ENCODE measurements at regions not wholly inside any gene's neighbourhood (a gene's known extent, or its start where the extent isn't known, plus 50 kb on each side); places are given as distances from the start of the nearest gene placed in this dataset.

DNA sequence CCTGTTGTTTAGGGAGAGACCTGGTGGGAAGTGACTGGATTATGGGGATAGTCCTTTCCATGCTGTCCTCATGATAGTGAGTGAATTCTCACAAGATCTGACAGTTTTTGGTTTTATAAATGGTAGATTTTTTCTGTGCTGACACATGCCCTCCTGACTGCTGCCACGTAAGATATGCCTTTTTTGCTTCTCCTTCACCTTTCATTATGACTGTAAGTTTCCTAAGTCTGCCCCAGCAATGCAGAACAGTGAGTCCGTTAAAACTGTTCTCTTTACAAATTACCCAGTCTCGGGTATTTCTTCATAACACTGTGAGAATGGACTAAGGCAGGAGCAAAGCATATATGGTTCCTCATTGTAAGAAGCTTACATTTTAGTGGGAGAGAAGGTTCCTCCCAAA is 1727.2 kb downstream of the NCAM2 start:
- in situ Hi-C loops (cut with MboI): no loop called here
- ChIA-PET CTCF (no interaction called here), RAD21 (ENCODE audit: unreplicated experiment) (no interaction called here), SMC1A (ENCODE audit: uncharacterized antibody, unreplicated experiment) (no interaction called here), POLR2A (no interaction called here)
- TF ChIP-seq, protein P1, sequence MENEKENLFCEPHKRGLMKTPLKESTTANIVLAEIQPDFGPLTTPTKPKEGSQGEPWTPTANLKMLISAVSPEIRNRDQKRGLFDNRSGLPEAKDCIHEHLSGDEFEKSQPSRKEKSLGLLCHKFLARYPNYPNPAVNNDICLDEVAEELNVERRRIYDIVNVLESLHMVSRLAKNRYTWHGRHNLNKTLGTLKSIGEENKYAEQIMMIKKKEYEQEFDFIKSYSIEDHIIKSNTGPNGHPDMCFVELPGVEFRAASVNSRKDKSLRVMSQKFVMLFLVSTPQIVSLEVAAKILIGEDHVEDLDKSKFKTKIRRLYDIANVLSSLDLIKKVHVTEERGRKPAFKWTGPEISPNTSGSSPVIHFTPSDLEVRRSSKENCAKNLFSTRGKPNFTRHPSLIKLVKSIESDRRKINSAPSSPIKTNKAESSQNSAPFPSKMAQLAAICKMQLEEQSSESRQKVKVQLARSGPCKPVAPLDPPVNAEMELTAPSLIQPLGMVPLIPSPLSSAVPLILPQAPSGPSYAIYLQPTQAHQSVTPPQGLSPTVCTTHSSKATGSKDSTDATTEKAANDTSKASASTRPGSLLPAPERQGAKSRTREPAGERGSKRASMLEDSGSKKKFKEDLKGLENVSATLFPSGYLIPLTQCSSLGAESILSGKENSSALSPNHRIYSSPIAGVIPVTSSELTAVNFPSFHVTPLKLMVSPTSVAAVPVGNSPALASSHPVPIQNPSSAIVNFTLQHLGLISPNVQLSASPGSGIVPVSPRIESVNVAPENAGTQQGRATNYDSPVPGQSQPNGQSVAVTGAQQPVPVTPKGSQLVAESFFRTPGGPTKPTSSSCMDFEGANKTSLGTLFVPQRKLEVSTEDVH (IDR thresholded peaks at IDR 0.05; ENCODE audit: low read depth, partially characterized antibody): no peak
- TF ChIP-seq ZNF384 (IDR thresholded peaks at IDR 0.05; ENCODE audit: borderline replicate concordance, low read depth, low read length): no peak
- TF ChIP-seq KLF5 (IDR thresholded peaks at IDR 0.05; ENCODE audit: partially characterized antibody): no peak
- 0 out of 4 replicates have a peak, but pooled peaks of 1 of the 2 experiments have one; percentile 18 for TF ChIP-seq EP300 (IDR thresholded peaks at IDR 0.05; ENCODE audit: borderline replicate concordance in 1 of 2, control insufficient read depth in 1 of 2, low read depth in 2 of 2, low read length in 2 of 2)
- Histone ChIP-seq H3K27me3 (replicated peaks in 1 of 2; ENCODE audit: control insufficient read depth in 2 of 2, insufficient read depth in 2 of 2, low read length in 1 of 2) (no peaks in the 10 kb centered on the region), H3K79me2 (ENCODE audit: control insufficient read depth, insufficient read depth, low read length) (no peaks in the 10 kb centered on the region), H3K9ac (ENCODE audit: control insufficient read depth, insufficient read depth, low read length) (no peak overlapping the region), H3K9me3 (replicated peaks; ENCODE audit: control insufficient read depth, insufficient read depth, low read length) (no peaks in the 10 kb centered on the region; the same call in 2 of the 3 replicates), H4K20me1 (ENCODE audit: control insufficient read depth, insufficient read depth) (no peaks in the 10 kb centered on the region), H3K4me2 (ENCODE audit: control insufficient read depth, insufficient read depth) (no peak overlapping the region), H3K36me3 (ENCODE audit: control insufficient read depth in 2 of 2, insufficient read depth in 2 of 2, low read length in 1 of 2) (no peaks in the 10 kb centered on the region), H3K27ac (ENCODE audit: control insufficient read depth, insufficient read depth) (no peak overlapping the region), H3K4me3 (no peak overlapping the region), H3K4me1 (ENCODE audit: control insufficient read depth, insufficient read depth, low read length) (no peaks in the 10 kb centered on the region), H2AFZ (ENCODE audit: control insufficient read depth, low read depth, low read length) (no peak overlapping the region)
- no peak for DNase-seq (ENCODE audit: low read depth, low spot score)
- no peak for FAIRE-seq
- BruUV-seq (replicated peaks): no TSS peak
- intact Hi-C loops (cut with micrococcal nuclease; ENCODE audit: unreplicated experiment): no loop called here
- WGBS (ENCODE audit: insufficient coverage, insufficient replicate concordance, low lambda C conversion rate, missing lambda C conversion rate): 0% methylated on average over 3 of the region's 3 CpGs
- no peak for ATAC-seq

DNA sequence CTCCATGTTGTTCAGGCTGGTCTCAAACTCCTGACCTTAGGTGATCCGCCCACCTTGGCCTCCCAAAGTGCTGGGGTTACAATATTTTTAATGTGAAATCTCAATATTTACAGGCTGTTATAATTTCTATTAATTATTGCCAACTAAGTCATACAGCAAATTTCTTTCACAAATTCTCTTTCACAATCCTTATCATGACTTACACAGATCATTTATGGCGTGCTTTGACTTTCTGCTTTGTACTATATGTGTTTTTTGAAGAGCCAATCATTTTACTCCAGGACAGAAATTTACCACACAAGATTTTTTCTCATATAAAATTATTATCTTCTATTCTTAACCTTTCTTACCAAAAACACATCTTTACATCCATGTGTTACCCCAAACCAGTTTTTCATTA is 1729.9 kb downstream of the NCAM2 start:
- H3K27ac ChIP-seq (ENCODE audit: control insufficient read depth, insufficient read depth): no peak overlapping the region
- H3K4me1 ChIP-seq (ENCODE audit: control insufficient read depth, insufficient read depth, low read length): no peaks in the 10 kb centered on the region
- ChIA-PET RAD21 (ENCODE audit: unreplicated experiment) (no interaction called here), SMC1A (ENCODE audit: uncharacterized antibody, unreplicated experiment) (no interaction called here), POLR2A (no interaction called here), CTCF (no interaction called here)
- 0% methylated on average over 2 of the region's 2 CpGs for WGBS (ENCODE audit: insufficient coverage, insufficient replicate concordance, low lambda C conversion rate, missing lambda C conversion rate)
- in situ Hi-C loops (cut with MboI) (no loop called here), intact Hi-C loops (cut with micrococcal nuclease; ENCODE audit: unreplicated experiment) (no loop called here)
- no peak overlapping the region for H3K4me3 ChIP-seq
- BruUV-seq (replicated peaks): no TSS peak
- H4K20me1 ChIP-seq (ENCODE audit: control insufficient read depth, insufficient read depth): no peaks in the 10 kb centered on the region
- H3K9me3 ChIP-seq (replicated peaks; ENCODE audit: control insufficient read depth, insufficient read depth, low read length): no peaks in the 10 kb centered on the region; the same call in 2 of the 3 replicates
- no peak for DNase-seq (ENCODE audit: low read depth, low spot score)
- no peak overlapping the region for H3K9ac ChIP-seq (ENCODE audit: control insufficient read depth, insufficient read depth, low read length)
- no peak overlapping the region for H2AFZ ChIP-seq (ENCODE audit: control insufficient read depth, low read depth, low read length)
- no peak for FAIRE-seq
- no peaks in the 10 kb centered on the region for H3K79me2 ChIP-seq (ENCODE audit: control insufficient read depth, insufficient read depth, low read length)
- no peak overlapping the region for H3K4me2 ChIP-seq (ENCODE audit: control insufficient read depth, insufficient read depth)
- H3K27me3 ChIP-seq (replicated peaks in 1 of 2; ENCODE audit: control insufficient read depth in 2 of 2, insufficient read depth in 2 of 2, low read length in 1 of 2): no peaks in the 10 kb centered on the region
- H3K36me3 ChIP-seq (ENCODE audit: control insufficient read depth in 2 of 2, insufficient read depth in 2 of 2, low read length in 1 of 2): no peaks in the 10 kb centered on the region
- no peak for ATAC-seq
- TF ChIP-seq MYC (IDR thresholded peaks at IDR 0.05; ENCODE audit: insufficient read depth, insufficient read length, insufficient replicate concordance, low read length, severe bottlenecking): no peak
- no peak for TF ChIP-seq EGR1 (IDR thresholded peaks at IDR 0.05; ENCODE audit: borderline replicate concordance in 1 of 2, low read depth in 2 of 2, low read length in 2 of 2)
- TF ChIP-seq, protein P2, sequence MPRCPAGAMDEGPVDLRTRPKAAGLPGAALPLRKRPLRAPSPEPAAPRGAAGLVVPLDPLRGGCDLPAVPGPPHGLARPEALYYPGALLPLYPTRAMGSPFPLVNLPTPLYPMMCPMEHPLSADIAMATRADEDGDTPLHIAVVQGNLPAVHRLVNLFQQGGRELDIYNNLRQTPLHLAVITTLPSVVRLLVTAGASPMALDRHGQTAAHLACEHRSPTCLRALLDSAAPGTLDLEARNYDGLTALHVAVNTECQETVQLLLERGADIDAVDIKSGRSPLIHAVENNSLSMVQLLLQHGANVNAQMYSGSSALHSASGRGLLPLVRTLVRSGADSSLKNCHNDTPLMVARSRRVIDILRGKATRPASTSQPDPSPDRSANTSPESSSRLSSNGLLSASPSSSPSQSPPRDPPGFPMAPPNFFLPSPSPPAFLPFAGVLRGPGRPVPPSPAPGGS (IDR thresholded peaks at IDR 0.05; ENCODE audit: borderline replicate concordance, insufficient read depth, low read depth, low read length, poor library complexity, severe bottlenecking): no peak
- TF ChIP-seq MTA3 (IDR thresholded peaks at IDR 0.05; ENCODE audit: borderline replicate concordance, low read length): no peak
- no peak for TF ChIP-seq NRF1 (conservative IDR thresholded peaks at IDR 0.05; ENCODE audit: low read depth, low read length)
- no peak for TF ChIP-seq TBL1XR1 (IDR thresholded peaks at IDR 0.05; ENCODE audit: low read depth, low read length)
